ENCODE measurements at regions not wholly inside any gene's neighbourhood (a gene's known extent, or its start where the extent isn't known, plus 50 kb on each side); places are given as distances from the start of the nearest gene placed in this dataset.
"Not testable (repeated sequence)": the region's sequence is repeated elsewhere in the genome, so short reads cannot be mapped to it uniquely, and the experiment has no call there.

DNA sequence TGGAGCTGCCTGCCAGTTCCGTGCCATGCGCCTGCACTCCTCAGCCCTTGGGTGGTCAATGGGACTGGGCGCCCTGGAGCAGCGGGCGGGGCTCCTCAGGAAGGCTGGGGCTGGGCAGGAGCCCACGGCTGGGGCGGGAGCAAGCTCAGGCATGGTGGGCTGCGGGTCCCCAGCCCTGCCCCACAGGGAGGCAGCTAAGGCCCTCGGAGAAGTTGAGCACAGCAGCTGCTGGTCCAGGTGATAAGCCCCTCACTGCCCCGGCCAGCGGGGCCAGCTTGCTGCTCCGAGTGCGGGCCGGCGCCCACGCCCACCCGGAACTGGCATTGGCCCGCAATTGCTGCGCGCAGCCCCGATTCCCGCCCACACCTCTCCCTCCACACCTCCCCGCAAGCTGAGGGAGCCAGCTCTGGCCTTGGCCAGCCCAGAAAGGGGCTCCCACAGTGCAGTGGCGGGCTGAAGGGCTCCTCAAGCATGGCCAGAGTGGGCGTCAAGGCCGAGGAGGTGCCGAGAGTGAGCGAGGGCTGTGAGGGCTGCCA, 280.3 kb upstream of the SGCG start:
- not testable (repeated sequence) for TF ChIP-seq BHLHE40 (IDR thresholded peaks at IDR 0.05; ENCODE audit: low read length); HNRNPL (IDR thresholded peaks at IDR 0.05; ENCODE audit: low read depth, low read length); ZNF232 (CRISPR knock-in tag; IDR thresholded peaks at IDR 0.05); EZH2 (IDR thresholded peaks at IDR 0.05; ENCODE audit: borderline replicate concordance, low read depth, low read length); ERF (CRISPR knock-in tag; IDR thresholded peaks at IDR 0.05); MCM3 (IDR thresholded peaks at IDR 0.05)
- TF ChIP-seq, protein P1, sequence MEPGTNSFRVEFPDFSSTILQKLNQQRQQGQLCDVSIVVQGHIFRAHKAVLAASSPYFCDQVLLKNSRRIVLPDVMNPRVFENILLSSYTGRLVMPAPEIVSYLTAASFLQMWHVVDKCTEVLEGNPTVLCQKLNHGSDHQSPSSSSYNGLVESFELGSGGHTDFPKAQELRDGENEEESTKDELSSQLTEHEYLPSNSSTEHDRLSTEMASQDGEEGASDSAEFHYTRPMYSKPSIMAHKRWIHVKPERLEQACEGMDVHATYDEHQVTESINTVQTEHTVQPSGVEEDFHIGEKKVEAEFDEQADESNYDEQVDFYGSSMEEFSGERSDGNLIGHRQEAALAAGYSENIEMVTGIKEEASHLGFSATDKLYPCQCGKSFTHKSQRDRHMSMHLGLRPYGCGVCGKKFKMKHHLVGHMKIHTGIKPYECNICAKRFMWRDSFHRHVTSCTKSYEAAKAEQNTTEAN (CRISPR knock-in tag; IDR thresholded peaks at IDR 0.05), result not testable (repeated sequence)
- TF ChIP-seq, protein P2, sequence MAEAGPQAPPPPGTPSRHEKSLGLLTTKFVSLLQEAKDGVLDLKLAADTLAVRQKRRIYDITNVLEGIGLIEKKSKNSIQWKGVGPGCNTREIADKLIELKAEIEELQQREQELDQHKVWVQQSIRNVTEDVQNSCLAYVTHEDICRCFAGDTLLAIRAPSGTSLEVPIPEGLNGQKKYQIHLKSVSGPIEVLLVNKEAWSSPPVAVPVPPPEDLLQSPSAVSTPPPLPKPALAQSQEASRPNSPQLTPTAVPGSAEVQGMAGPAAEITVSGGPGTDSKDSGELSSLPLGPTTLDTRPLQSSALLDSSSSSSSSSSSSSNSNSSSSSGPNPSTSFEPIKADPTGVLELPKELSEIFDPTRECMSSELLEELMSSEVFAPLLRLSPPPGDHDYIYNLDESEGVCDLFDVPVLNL (CRISPR knock-in tag; IDR thresholded peaks at IDR 0.05; ENCODE audit: low read depth), result not testable (repeated sequence)
- TF ChIP-seq, protein P3, sequence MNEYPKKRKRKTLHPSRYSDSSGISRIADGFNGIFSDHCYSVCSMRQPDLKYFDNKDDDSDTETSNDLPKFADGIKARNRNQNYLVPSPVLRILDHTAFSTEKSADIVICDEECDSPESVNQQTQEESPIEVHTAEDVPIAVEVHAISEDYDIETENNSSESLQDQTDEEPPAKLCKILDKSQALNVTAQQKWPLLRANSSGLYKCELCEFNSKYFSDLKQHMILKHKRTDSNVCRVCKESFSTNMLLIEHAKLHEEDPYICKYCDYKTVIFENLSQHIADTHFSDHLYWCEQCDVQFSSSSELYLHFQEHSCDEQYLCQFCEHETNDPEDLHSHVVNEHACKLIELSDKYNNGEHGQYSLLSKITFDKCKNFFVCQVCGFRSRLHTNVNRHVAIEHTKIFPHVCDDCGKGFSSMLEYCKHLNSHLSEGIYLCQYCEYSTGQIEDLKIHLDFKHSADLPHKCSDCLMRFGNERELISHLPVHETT (CRISPR knock-in tag; conservative IDR thresholded peaks at IDR 0.05 in 1 of 2, IDR thresholded peaks at IDR 0.05 in 1 of 2), result not testable (repeated sequence)
